Fibroblast of lung (primary cell): ENCODE measurements at regions not wholly inside any gene's neighbourhood (a gene's known extent, or its start where the extent isn't known, plus 50 kb on each side); places are given as distances from the start of the nearest gene placed in this dataset.

Experiments used
- EZH2 ChIP-seq: IDR thresholded peaks from 2 replicates; pipeline ENCODE4 v1.5.1; 2012; ENCODE audit warnings: low read length, control low read depth, mild to moderate bottlenecking; ENCODE audit errors: missing control alignments
- TF ChIP-seq, protein P1 (sequence below), 2 donors: IDR thresholded peaks in 1 of 2; conservative IDR thresholded peaks in 1 of 2; 1 replicate in 1 of 2; 2 replicates in 1 of 2; pipeline ENCODE4 v1.5.1; 2011 to 2012; ENCODE audit warnings: low read length in 2 of 2, control low read depth in 1 of 2, inconsistent platforms in 1 of 2, low read depth in 1 of 2, mild to moderate bottlenecking in 1 of 2

DNA sequence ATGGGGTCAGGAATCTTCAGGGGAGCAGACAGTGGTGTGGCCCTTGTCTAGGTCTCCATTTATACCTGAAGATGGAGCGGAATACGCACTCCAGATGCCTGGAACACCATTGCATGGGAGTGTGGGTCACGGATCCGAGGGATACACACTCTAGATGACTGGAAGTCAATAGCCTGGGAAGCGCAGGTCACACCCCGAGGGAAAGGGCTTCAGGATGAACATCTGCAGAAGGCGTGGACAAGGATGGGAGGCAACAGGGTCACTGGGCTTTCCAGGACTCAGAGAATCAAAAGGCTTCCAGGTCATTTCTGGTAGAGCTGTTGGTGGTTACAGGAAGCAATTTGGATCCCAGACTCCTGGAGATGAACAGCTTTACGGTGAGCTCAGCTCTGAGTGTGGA lies 382.2 kb upstream of the KLF6 start:
- TF ChIP-seq, protein P1, sequence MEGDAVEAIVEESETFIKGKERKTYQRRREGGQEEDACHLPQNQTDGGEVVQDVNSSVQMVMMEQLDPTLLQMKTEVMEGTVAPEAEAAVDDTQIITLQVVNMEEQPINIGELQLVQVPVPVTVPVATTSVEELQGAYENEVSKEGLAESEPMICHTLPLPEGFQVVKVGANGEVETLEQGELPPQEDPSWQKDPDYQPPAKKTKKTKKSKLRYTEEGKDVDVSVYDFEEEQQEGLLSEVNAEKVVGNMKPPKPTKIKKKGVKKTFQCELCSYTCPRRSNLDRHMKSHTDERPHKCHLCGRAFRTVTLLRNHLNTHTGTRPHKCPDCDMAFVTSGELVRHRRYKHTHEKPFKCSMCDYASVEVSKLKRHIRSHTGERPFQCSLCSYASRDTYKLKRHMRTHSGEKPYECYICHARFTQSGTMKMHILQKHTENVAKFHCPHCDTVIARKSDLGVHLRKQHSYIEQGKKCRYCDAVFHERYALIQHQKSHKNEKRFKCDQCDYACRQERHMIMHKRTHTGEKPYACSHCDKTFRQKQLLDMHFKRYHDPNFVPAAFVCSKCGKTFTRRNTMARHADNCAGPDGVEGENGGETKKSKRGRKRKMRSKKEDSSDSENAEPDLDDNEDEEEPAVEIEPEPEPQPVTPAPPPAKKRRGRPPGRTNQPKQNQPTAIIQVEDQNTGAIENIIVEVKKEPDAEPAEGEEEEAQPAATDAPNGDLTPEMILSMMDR (conservative IDR thresholded peaks at IDR 0.05 in 1 of 2, IDR thresholded peaks at IDR 0.05 in 1 of 2; ENCODE audit: low read depth in 1 of 2, low read length in 2 of 2): no peak
- no peak for TF ChIP-seq EZH2
